Activated naive CD8-positive, alpha-beta T cell treated with anti-CD3 and anti-CD28 coated beads, Interleukin-2, amount 10 ng/mL, durations not matched to agents 7 days and 5 days (primary cell): ENCODE measurements at regions not wholly inside any gene's neighbourhood (a gene's known extent, or its start where the extent isn't known, plus 50 kb on each side); places are given as distances from the start of the nearest gene placed in this dataset.

Experiments
- ATAC-seq: fragments of 150-1000 bp; cut with Tn5 transposase; one replicate; pipeline ENCODE4 v1.10.0; 2021; ENCODE audit warnings: low read depth, moderate library complexity
- POLR2A ChIA-PET: fragments of 350-600 bp; sonication (Branson Sonifier 250); formaldehyde crosslinking; loops from one replicate; lab custom pipeline; 2021; ENCODE audit warnings: antibody characterized with exemption; lab: Charles Lee
- DNase-seq: peaks from one replicate; pipeline ENCODE4 v3.0.0; 2021
- H3K27ac Mint-ChIP-seq: one replicate; pipeline ENCODE4 v1.8.0; 2022; ENCODE audit warnings: mild to moderate bottlenecking, mixed read lengths
- H3K27me3 Mint-ChIP-seq: one replicate; pipeline ENCODE4 v1.8.0; 2022; ENCODE audit warnings: mild to moderate bottlenecking, moderate library complexity, mixed read lengths
- H3K36me3 Mint-ChIP-seq: one replicate; pipeline ENCODE4 v1.8.0; 2021; ENCODE audit warnings: mild to moderate bottlenecking, mixed read lengths
- H3K4me1 Mint-ChIP-seq: one replicate; pipeline ENCODE4 v1.8.0; 2021; ENCODE audit warnings: mixed read lengths
- H3K4me3 Mint-ChIP-seq: one replicate; pipeline ENCODE4 v1.8.0; 2022; ENCODE audit warnings: mild to moderate bottlenecking, moderate library complexity, mixed read lengths
- H3K9me3 Mint-ChIP-seq: one replicate; pipeline ENCODE4 v1.8.0; 2021; ENCODE audit warnings: mixed read lengths

GRCh38 chr2:23327887-23328286 is 57.1 kb upstream of the KLHL29 start:
- Mint-ChIP-seq H3K4me3 (no peak overlapping the region), H3K36me3 (no peaks in the 10 kb centered on the region), H3K27ac (no peak overlapping the region), H3K9me3 (no peaks in the 10 kb centered on the region), H3K27me3 (peaks cover 8% of the 10 kb centered on the region), H3K4me1 (no peaks in the 10 kb centered on the region)
- POLR2A ChIA-PET, result no interaction called here
- DNase-seq, result no peak
- no peak for ATAC-seq

GRCh38 chr2:23330214-23330613 is 54.8 kb upstream of the KLHL29 start:
- H3K4me3 Mint-ChIP-seq, result no peak overlapping the region

More at GRCh38 chr2:23330214-23330613, 54.8 kb upstream of the KLHL29 start:
- Mint-ChIP-seq H3K9me3 (no peaks in the 10 kb centered on the region), H3K4me1 (no peaks in the 10 kb centered on the region), H3K27ac (no peak overlapping the region), H3K27me3 (peaks cover 11% of the 10 kb centered on the region), H3K36me3 (no peaks in the 10 kb centered on the region)
- POLR2A ChIA-PET, result no interaction called here
- ATAC-seq, result no peak
- no peak for DNase-seq
